Loucy (cell line): ENCODE measurements at regions not wholly inside any gene's neighbourhood (a gene's known extent, or its start where the extent isn't known, plus 50 kb on each side); places are given as distances from the start of the nearest gene placed in this dataset.

Source experiments
- H2AFZ ChIP-seq: fragments of 200-600 bp; sonication (generic); 2 replicates; pipeline ENCODE4 v1.6.0; 2016; ENCODE audit warnings: antibody characterized with exemption, mild to moderate bottlenecking, low read length, moderate library complexity
- H3F3A ChIP-seq: fragments of 200-600 bp; 2 replicates; pipeline ENCODE4 v1.6.0; 2016; ENCODE audit warnings: antibody characterized with exemption, low read depth, mild to moderate bottlenecking
- H3K27me3 ChIP-seq: fragments of 200-600 bp; sonication (generic); 2 replicates; pipeline ENCODE4 v1.6.1; 2014; ENCODE audit warnings: low read length, mild to moderate bottlenecking; ENCODE audit not compliant: insufficient read depth, poor library complexity, severe bottlenecking
- H3K36me3 ChIP-seq: fragments of 200-600 bp; sonication (generic); 2 replicates; pipeline ENCODE4 v1.6.1; 2016; ENCODE audit warnings: low read length; ENCODE audit not compliant: insufficient read depth
- H3K4me1 ChIP-seq: fragments of 200-600 bp; sonication (generic); 2 replicates; pipeline ENCODE4 v1.5.1; 2014; ENCODE audit warnings: low read length, mild to moderate bottlenecking; ENCODE audit not compliant: insufficient read depth, poor library complexity, severe bottlenecking
- H3K4me2 ChIP-seq: fragments of 200-600 bp; sonication (generic); 2 replicates; pipeline ENCODE4 v1.6.0; 2014; ENCODE audit warnings: antibody characterized with exemption, low read length, low read depth, mild to moderate bottlenecking; ENCODE audit not compliant: poor library complexity, severe bottlenecking
- H3K4me3 ChIP-seq: fragments of 200-600 bp; sonication (generic); 2 replicates; pipeline ENCODE4 v1.5.1; 2014; ENCODE audit warnings: low read length, mild to moderate bottlenecking, mixed read lengths; ENCODE audit not compliant: poor library complexity, severe bottlenecking
- H3K79me2 ChIP-seq: fragments of 200-600 bp; sonication (generic); 2 replicates; pipeline ENCODE4 v1.6.1; 2014; ENCODE audit warnings: low read length; ENCODE audit not compliant: insufficient read depth
- H3K9ac ChIP-seq: fragments of 200-600 bp; sonication (generic); 2 replicates; pipeline ENCODE4 v1.6.0; 2014; ENCODE audit warnings: mild to moderate bottlenecking, low read depth, low read length, moderate library complexity; ENCODE audit not compliant: poor library complexity, severe bottlenecking
- H3K9me2 ChIP-seq: fragments of 200-600 bp; sonication (generic); replicated peaks from 2 replicates; pipeline ENCODE4 v1.6.1; 2016; ENCODE audit warnings: low read depth, low read length, mixed read lengths
- H3K9me3 ChIP-seq: fragments of 200-600 bp; sonication (generic); 2 replicates; pipeline ENCODE4 v1.6.1; 2014; ENCODE audit warnings: mild to moderate bottlenecking, antibody characterized with exemption, low read length, low read depth; ENCODE audit not compliant: insufficient read depth
- H4K20me1 ChIP-seq: fragments of 200-600 bp; sonication (generic); 2 replicates; pipeline ENCODE4 v1.6.0; 2014; ENCODE audit warnings: antibody characterized with exemption, low read length, mild to moderate bottlenecking; ENCODE audit not compliant: insufficient read depth, poor library complexity, severe bottlenecking
- EZH2phosphoT487 ChIP-seq: fragments of 200-600 bp; IDR thresholded peaks from 2 replicates; pipeline ENCODE4 v1.6.1; 2018; ENCODE audit warnings: antibody characterized with exemption, mild to moderate bottlenecking, moderate library complexity, borderline replicate concordance
- TF ChIP-seq, protein P1 (sequence below): fragments of 200-600 bp; sonication (generic); conservative IDR thresholded peaks from 2 replicates; pipeline ENCODE4 v1.5.1; 2014; ENCODE audit warnings: mild to moderate bottlenecking, antibody characterized with exemption, low read length

DNA sequence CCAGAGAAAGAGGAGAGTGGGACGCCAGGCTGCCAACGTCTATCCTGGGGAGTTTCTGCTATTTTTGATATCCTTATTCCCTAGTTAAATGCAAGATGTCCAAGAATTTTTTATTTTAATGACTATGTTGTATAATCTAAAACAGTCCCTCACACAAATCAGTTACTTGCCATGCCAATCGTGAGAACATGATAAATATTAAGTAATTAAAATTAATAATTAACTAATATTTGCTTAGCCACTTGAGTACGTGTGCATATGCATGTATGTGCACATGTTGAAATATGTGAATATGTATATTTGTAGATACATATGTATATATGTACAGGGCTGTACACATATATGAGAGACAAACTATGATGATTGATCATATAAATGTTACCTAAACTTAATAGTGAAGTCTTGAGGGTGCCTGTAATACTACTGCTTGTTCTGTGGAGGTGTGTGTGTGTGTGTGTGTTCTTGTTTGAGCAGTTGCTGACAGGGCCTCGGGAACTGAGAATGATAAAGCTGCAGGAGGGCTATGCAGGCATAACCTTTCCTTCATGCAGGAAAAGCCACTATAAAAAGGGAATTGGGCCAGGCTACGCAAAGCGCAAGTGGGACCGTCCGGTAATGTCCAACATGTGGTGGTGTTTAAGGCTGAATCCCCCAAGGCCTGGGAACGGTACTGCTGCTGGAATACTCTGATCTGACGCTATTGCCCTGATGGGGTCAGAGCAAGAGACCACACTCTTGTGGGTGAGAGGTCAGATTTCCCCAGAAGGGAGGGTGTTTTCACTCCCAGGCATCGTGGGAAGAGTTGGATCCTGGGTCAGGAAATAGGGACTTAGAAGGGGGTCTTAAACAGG, 148.3 kb upstream of the TBX18 start:
- no peaks in the 10 kb centered on the region for H3K9me2 ChIP-seq
- TF ChIP-seq, protein P1, sequence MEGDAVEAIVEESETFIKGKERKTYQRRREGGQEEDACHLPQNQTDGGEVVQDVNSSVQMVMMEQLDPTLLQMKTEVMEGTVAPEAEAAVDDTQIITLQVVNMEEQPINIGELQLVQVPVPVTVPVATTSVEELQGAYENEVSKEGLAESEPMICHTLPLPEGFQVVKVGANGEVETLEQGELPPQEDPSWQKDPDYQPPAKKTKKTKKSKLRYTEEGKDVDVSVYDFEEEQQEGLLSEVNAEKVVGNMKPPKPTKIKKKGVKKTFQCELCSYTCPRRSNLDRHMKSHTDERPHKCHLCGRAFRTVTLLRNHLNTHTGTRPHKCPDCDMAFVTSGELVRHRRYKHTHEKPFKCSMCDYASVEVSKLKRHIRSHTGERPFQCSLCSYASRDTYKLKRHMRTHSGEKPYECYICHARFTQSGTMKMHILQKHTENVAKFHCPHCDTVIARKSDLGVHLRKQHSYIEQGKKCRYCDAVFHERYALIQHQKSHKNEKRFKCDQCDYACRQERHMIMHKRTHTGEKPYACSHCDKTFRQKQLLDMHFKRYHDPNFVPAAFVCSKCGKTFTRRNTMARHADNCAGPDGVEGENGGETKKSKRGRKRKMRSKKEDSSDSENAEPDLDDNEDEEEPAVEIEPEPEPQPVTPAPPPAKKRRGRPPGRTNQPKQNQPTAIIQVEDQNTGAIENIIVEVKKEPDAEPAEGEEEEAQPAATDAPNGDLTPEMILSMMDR: no peak
- no peak for TF ChIP-seq EZH2phosphoT487
- H3K4me3 ChIP-seq: no peak overlapping the region
- H3K79me2 ChIP-seq: no peaks in the 10 kb centered on the region
- no peaks in the 10 kb centered on the region for H3K27me3 ChIP-seq
- H3K9me3 ChIP-seq: no peaks in the 10 kb centered on the region
- H3F3A ChIP-seq: no peaks in the 10 kb centered on the region
- H3K9ac ChIP-seq: no peak overlapping the region
- no peaks in the 10 kb centered on the region for H4K20me1 ChIP-seq
- H3K36me3 ChIP-seq: no peaks in the 10 kb centered on the region
- H3K4me1 ChIP-seq: peaks cover 19% of the 10 kb centered on the region
- no peak overlapping the region for H2AFZ ChIP-seq
- H3K4me2 ChIP-seq: no peak overlapping the region

DNA sequence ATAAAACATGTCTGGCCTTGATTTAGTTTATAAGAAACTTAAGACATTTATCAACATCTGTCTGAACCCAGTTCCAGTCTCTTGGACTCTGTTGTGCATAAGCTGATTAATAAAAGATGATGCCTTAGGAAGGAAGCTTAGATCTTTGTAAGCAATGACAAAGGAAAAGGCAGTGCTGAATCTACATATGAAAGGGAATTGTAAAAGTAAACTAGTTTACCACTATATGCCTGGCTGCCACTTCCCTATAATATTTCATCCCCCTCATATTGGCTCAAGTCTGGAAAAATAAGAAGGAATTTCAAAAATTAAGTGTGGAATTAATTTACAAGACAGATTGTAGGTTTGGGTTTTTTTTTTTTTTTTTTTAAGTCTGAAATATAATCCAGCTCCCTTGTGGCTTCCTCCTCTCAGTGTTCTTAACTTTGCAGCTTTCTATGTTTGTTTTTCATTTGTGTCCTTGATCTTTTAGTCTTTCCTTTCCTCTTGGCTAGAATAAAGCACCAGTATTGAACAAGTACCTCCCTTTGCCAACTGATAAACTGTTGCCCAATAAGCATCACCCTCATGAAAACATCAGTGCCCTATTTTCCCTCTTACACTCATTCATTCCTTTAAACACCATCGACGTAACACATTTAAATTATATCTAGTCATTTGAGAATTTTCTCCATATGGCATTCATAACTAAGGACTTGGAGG, 146.7 kb upstream of the TBX18 start:
- no peaks in the 10 kb centered on the region for H3F3A ChIP-seq
- TF ChIP-seq, protein P1: no peak
- TF ChIP-seq EZH2phosphoT487: no peak

DNA sequence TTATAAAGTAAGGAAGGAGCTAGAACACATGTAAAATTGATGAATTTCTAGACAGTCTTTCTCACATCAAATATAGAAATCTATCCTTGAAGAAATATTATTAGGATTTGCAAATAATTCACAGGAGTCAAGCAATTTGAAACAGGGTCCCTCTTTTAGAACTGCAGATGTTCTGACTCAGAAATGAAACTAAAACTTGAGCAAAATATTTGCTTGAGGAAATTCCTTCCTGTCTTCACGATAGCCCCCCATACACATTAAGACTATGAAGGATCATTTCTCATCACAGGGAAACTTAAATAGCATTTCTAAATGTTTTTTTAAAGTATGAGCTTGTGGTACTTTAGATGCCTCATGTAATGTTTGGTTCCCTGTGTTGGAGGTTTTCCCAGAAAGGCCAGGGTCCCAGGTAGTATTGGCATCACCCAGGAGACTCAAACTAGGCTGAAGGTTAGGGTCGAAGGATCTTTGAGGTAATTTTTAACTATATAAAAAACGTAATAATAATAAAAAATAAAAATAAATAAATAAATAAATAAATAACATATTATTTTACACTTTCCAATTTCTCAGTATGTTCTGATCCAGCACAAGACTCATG, 144.0 kb upstream of the TBX18 start:
- H3K9me2 ChIP-seq: no peaks in the 10 kb centered on the region
- no peak overlapping the region for H3K9ac ChIP-seq
- peak overlapping the region; percentile 43; the same call in 1 of the 2 replicates for H2AFZ ChIP-seq
- no peaks in the 10 kb centered on the region for H3K9me3 ChIP-seq
- TF ChIP-seq, protein P1: no peak
- TF ChIP-seq EZH2phosphoT487: no peak
- no peaks in the 10 kb centered on the region for H4K20me1 ChIP-seq
- H3K36me3 ChIP-seq: no peaks in the 10 kb centered on the region
- peak overlapping the region; percentile 34 for H3K4me2 ChIP-seq
- no peaks in the 10 kb centered on the region for H3F3A ChIP-seq
- H3K27me3 ChIP-seq: no peaks in the 10 kb centered on the region
- no peaks in the 10 kb centered on the region for H3K79me2 ChIP-seq
- H3K4me1 ChIP-seq: peaks cover 43% of the 10 kb centered on the region
- no peak overlapping the region for H3K4me3 ChIP-seq

More for the DNA sequence above, 146.7 kb upstream of the TBX18 start:
- Histone ChIP-seq H3K79me2 (no peaks in the 10 kb centered on the region), H3K4me2 (no peak overlapping the region), H3K36me3 (no peaks in the 10 kb centered on the region), H3K9me2 (no peaks in the 10 kb centered on the region), H3K4me3 (no peak overlapping the region), H3K4me1 (peaks cover 28% of the 10 kb centered on the region), H4K20me1 (no peaks in the 10 kb centered on the region), H2AFZ (no peak overlapping the region), H3K9me3 (no peaks in the 10 kb centered on the region), H3K9ac (no peak overlapping the region), H3K27me3 (no peaks in the 10 kb centered on the region)
